HG03280 (cell line): ENCODE measurements at regions not wholly inside any gene's neighbourhood (a gene's known extent, or its start where the extent isn't known, plus 50 kb on each side); places are given as distances from the start of the nearest gene placed in this dataset.

Experiments
- ATAC-seq: cut with Tn5 transposase; IDR thresholded peaks from one replicate; pipeline ENCODE4 v1.9.1; 2021; ENCODE audit warnings: mild to moderate bottlenecking, moderate library complexity; ENCODE audit not compliant: unreplicated experiment

GRCh38 chr6:91672201-91672600 is 1085.3 kb upstream of the MAP3K7 start:
- no peak for ATAC-seq

- ATAC-seq = no peak
Measured at GRCh38 chr6:91669871-91670268, 1083.0 kb upstream of the MAP3K7 start.

- no peak for ATAC-seq
Measured at GRCh38 chr6:91669154-91669870, 1082.4 kb upstream of the MAP3K7 start.

GRCh38 chr6:91667596-91667995 is 1080.7 kb upstream of the MAP3K7 start:
- no peak for ATAC-seq

- ATAC-seq = no peak
Measured at GRCh38 chr6:91664327-91664959, 1077.6 kb upstream of the MAP3K7 start.

DNA sequence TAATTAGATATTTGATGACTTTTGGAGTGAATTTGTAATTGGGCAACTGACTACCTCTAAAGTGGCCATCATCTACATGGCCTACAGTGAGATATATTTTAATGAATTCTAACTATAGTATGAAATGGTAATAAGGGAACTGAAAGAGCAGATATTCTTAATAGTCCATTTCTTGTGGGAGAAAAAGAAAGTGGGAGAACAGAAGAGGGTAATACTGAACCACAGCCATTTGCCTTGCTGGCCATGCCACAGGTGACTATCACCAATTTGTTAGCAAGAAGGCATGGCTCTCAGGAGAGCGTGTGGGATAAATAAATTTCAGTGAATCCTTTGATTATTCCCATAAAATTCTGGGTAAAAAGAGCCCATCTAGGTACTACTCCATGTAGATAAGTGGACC is 1074.0 kb upstream of the MAP3K7 start:
- no peak for ATAC-seq

DNA sequence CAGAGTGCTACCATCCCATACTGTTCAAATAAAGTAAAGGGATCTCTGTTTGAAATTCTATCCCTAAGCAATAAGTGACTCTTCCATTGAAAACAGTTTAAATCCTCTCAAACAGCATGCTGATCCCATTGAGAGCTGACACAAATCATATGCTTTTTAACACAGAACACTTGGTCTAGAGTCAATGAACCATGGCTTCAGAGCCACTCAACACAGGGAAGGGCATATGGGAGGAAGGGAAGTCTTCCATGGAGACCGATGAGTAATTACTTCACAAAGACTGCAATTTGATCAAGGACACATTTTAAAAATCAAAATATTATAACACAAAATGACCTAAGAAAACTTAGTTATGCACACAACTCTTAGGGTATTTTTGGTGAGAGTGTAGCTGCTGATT is 1073.0 kb upstream of the MAP3K7 start:
- no peak for ATAC-seq

DNA sequence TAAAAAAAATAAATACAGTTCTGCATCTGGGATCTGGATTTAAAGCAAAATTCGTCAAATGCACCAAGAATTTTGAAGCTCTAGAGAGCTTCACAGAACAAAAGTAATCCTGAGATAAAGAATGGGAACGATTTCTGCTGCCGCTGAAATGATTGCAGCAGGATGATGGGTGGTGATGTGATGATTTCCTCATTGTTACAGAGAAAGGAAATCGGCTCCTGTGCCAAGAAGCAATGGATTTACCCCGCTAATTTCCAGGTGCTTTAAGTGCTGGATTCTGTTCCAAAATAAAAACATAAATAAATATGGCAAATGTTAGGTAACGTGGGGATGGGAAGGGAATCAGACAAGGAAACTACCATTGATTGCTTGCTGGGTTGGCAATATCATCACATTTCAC is 1067.9 kb upstream of the MAP3K7 start:
- ATAC-seq = no peak

DNA sequence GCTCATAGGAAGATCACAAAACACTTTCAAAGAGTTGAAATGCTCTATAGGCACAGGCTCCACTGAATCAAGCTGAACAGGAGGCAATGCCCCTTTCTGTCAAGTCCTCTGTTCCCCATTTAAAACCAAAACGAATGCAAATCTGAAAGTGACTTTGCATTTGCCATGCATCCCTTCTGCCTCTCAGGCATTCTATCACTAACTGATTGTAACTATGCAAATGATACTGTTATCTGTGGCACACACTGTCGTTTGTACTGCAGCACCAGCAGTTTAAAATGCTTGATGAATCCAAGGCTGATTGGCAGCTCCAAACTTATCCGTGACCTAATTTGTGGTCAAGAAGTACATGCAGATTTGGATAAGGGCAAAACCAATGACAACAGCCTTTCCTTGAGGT is 1067.5 kb upstream of the MAP3K7 start:
- ATAC-seq = no peak

GRCh38 chr6:91653895-91654294 is 1067.0 kb upstream of the MAP3K7 start:
- ATAC-seq = no peak

GRCh38 chr6:91653076-91653723 is 1066.3 kb upstream of the MAP3K7 start:
- no peak for ATAC-seq

GRCh38 chr6:91646649-91647048 is 1059.8 kb upstream of the MAP3K7 start:
- ATAC-seq = no peak

- ATAC-seq = no peak
Measured at GRCh38 chr6:91645811-91646210, 1058.9 kb upstream of the MAP3K7 start.

DNA sequence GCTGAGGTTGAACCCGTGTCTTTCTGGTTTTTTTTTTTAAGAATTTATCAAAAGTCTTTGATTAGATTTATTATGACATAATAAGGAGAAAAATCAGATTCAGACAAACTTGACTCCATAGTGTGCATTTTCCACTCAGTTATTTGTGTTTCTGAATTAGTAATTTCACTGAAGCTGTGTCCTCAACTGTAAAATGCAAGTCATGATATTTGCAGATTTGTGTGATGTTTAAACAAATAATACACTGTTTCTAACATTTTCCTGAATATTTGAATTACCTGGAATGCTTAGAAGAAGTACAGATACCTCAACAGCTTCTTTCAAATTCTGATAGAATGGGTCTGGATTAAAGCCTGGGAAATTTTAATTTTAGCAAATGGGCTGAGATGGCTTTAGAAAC is 1050.3 kb upstream of the MAP3K7 start:
- ATAC-seq = no peak

GRCh38 chr6:91634791-91635190 is 1047.9 kb upstream of the MAP3K7 start:
- ATAC-seq = no peak

DNA sequence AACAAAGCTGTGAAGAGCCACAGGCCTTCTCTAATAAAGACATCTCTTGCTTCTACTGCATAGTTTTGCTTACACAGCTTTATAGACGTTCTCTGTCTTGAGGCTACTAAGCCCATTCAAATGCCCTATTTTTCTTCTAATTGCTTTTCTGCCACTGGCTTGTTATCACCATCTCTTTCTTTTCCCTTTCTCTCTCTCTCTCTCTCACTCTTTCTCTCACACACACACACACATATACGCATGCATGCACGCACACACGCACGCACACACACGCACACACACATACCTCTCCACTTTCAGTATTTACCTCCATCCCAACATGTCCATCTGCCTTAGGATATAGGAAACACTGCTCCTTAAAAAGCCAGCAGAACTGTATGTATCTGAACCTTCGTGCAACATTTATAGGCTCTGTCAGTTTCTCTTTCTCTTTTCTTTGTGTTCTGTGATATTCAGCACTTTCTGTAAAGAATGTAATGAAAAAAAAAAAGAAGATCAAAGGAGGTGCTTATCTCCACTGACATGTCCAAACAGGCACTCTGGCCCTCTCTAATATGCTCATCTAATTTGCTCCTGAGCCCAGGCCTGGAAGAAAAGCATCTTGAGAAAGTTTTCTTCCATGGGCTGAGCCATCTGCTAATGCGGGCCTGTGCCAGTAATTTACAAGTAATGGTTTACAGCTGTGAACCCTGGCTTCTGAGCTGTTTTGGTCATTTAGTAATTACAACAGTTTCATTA is 1046.7 kb upstream of the MAP3K7 start:
- no peak for ATAC-seq

DNA sequence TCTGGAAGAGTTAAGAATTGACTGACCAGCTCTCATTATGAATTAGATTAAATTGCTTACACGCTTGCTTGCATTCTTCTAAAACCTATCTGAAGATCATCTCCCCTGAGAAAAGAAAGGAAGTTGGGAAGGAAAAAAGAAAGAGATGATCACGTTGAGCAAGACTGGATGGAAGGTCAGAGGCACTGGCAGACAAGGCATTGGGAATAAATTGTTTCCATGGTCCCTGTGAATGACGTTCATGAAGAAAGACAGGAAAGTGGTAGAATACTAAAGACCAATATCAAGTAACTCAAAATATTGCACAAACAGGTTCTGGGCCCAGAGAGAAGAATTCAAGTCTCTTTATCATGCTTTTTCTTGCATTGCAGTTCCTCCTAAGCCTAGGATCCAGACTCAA is 1045.4 kb upstream of the MAP3K7 start:
- ATAC-seq = no peak

DNA sequence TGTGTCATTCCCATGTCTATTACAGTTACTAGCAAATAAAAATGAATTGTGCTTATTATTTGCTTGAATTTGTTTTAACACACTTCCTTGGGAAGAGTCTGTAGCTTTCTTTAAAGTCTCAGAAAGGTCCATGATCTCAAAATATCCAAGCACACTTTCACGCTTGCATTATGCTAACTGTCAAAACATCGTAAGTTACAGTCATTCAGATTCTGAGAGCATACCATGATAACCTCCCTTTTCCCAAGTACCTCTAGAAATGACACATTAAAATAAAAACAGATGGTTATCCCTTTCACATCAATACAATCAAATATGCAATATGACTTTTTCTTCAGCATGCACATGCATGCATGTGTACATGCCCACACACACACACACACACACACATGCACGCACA is 1044.4 kb upstream of the MAP3K7 start:
- no peak for ATAC-seq

- ATAC-seq = no peak
Measured at GRCh38 chr6:91626911-91627310, 1040.0 kb upstream of the MAP3K7 start.

GRCh38 chr6:91613481-91613880 is 1026.6 kb upstream of the MAP3K7 start:
- no peak for ATAC-seq

GRCh38 chr6:91611190-91611589 is 1024.3 kb upstream of the MAP3K7 start:
- ATAC-seq = no peak

DNA sequence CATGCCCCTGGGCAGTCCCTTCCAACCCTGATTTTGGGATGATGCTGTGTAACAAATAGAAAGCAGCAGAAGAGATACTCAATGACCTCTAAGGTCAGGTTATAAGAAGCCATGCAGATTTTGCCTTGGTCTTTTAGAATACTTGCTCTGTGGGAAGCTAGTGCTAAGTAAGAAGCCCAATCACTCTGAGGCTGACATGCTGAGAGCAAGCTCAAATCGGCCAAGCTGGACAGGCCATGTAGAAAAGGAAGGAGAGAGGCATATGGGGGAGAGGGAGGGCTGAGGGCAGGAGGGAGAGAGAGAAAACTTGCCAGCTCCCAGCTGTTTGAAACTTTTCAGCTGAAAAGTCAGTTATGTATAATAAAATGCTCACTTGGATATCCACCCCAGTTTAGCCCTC is 1021.6 kb upstream of the MAP3K7 start:
- ATAC-seq = no peak
